ENCODE measurements at regions not wholly inside any gene's neighbourhood (a gene's known extent, or its start where the extent isn't known, plus 50 kb on each side); places are given as distances from the start of the nearest gene placed in this dataset.

GRCh38 chr4:155072417-155072816, 136.0 kb upstream of the NPY2R start:
- no peak overlapping the region for H3K4me3 ChIP-seq (ENCODE audit: low read length)
- DNase-seq (ENCODE audit: low read depth, low spot score), result no peak

GRCh38 chr4:155073852-155074251, 134.6 kb upstream of the NPY2R start:
- no peak for DNase-seq (ENCODE audit: low read depth, low spot score)
- H3K4me3 ChIP-seq (ENCODE audit: low read length), result no peak overlapping the region

- DNase-seq (ENCODE audit: low read depth, low spot score), result no peak
- no peak overlapping the region for H3K4me3 ChIP-seq (ENCODE audit: low read length)
These were observed 132.1 kb upstream of the NPY2R start for GRCh38 chr4:155076256-155076785.

GRCh38 chr4:155077452-155078229, 130.8 kb upstream of the NPY2R start:
- H3K4me3 ChIP-seq (ENCODE audit: low read length), result no peak overlapping the region
- DNase-seq (ENCODE audit: low read depth, low spot score), result no peak

- H3K4me3 ChIP-seq (ENCODE audit: low read length), result no peak overlapping the region
- DNase-seq (ENCODE audit: low read depth, low spot score), result no peak
These were observed 128.6 kb upstream of the NPY2R start for GRCh38 chr4:155079871-155080270.

- no peak overlapping the region for H3K4me3 ChIP-seq (ENCODE audit: low read length)
These were observed 127.2 kb upstream of the NPY2R start for GRCh38 chr4:155081222-155081621.

GRCh38 chr4:155085843-155086530, 122.4 kb upstream of the NPY2R start:
- no peak overlapping the region for H3K4me3 ChIP-seq (ENCODE audit: low read length)
- no peak for DNase-seq (ENCODE audit: low read depth, low spot score)

More at GRCh38 chr4:155081222-155081621, 127.2 kb upstream of the NPY2R start:
- DNase-seq (ENCODE audit: low read depth, low spot score), result no peak

- no peak overlapping the region for H3K4me3 ChIP-seq (ENCODE audit: low read length)
- DNase-seq (ENCODE audit: low read depth, low spot score), result no peak
These were observed 114.1 kb upstream of the NPY2R start for GRCh38 chr4:155094201-155094820.

- no peak for DNase-seq (ENCODE audit: low read depth, low spot score)
- H3K4me3 ChIP-seq (ENCODE audit: low read length), result no peak overlapping the region
These were observed 109.2 kb upstream of the NPY2R start for GRCh38 chr4:155099231-155099630.

- no peak for DNase-seq (ENCODE audit: low read depth, low spot score)
These were observed 101.8 kb upstream of the NPY2R start for GRCh38 chr4:155106629-155107028.

GRCh38 chr4:155107059-155107458, 101.4 kb upstream of the NPY2R start:
- H3K4me3 ChIP-seq (ENCODE audit: low read length), result no peak overlapping the region
- no peak for DNase-seq (ENCODE audit: low read depth, low spot score)

More at GRCh38 chr4:155106629-155107028, 101.8 kb upstream of the NPY2R start:
- H3K4me3 ChIP-seq (ENCODE audit: low read length), result no peak overlapping the region

GRCh38 chr4:155114790-155115189, 93.6 kb upstream of the NPY2R start:
- no peak overlapping the region for H3K4me3 ChIP-seq (ENCODE audit: low read length)
- no peak for DNase-seq (ENCODE audit: low read depth, low spot score)

- no peak overlapping the region for H3K4me3 ChIP-seq (ENCODE audit: low read length)
- DNase-seq (ENCODE audit: low read depth, low spot score), result no peak
These were observed 89.4 kb upstream of the NPY2R start for GRCh38 chr4:155119006-155119405.

- no peak overlapping the region for H3K4me3 ChIP-seq (ENCODE audit: low read length)
- no peak for DNase-seq (ENCODE audit: low read depth, low spot score)
These were observed 87.9 kb upstream of the NPY2R start for GRCh38 chr4:155120536-155120935.

GRCh38 chr4:155122382-155122781, 86.1 kb upstream of the NPY2R start:
- no peak overlapping the region for H3K4me3 ChIP-seq (ENCODE audit: low read length)
- no peak for DNase-seq (ENCODE audit: low read depth, low spot score)

- no peak overlapping the region for H3K4me3 ChIP-seq (ENCODE audit: low read length)
- no peak for DNase-seq (ENCODE audit: low read depth, low spot score)
These were observed 74.3 kb upstream of the NPY2R start for GRCh38 chr4:155134136-155134535.

GRCh38 chr4:155140889-155141288, 67.5 kb upstream of the NPY2R start:
- no peak overlapping the region for H3K4me3 ChIP-seq (ENCODE audit: low read length)
- DNase-seq (ENCODE audit: low read depth, low spot score), result no peak

GRCh38 chr4:155143512-155143911, 64.9 kb upstream of the NPY2R start:
- no peak for DNase-seq (ENCODE audit: low read depth, low spot score)
- no peak overlapping the region for H3K4me3 ChIP-seq (ENCODE audit: low read length)

All from Jurkat, Clone E6-1 (cell line).